HEK293 (cell line): ENCODE measurements at regions not wholly inside any gene's neighbourhood (a gene's known extent, or its start where the extent isn't known, plus 50 kb on each side); places are given as distances from the start of the nearest gene placed in this dataset.

ENCODE experiments used
- CTCF ChIA-PET: fragments of 350-600 bp; formaldehyde crosslinking; extraction: SDS; loops from one replicate; lab custom pipeline; 2021; ENCODE audit warnings: antibody characterized with exemption; lab: Yijun Ruan, JAX
- POLR2A ChIA-PET: fragments of 300-600 bp; formaldehyde crosslinking; extraction: SDS; loops from one replicate; lab custom pipeline; 2020; ENCODE audit warnings: antibody characterized with exemption, inconsistent platforms; lab: Yijun Ruan, JAX
- H3K27ac ChIP-seq: fragments of 200-500 bp; sonication (Bioruptor generic); 2 replicates; pipeline ENCODE4 v1.5.1; 2014; ENCODE audit warnings: low read depth, low read length, control low read depth, inconsistent platforms; ENCODE audit errors: extremely low read depth
- H3K36me3 ChIP-seq, 2 experiments: fragments of 200-500 bp in 1 of 2; sonication (Bioruptor generic) in 1 of 2; 1 replicate in 1 of 2; 2 replicates in 1 of 2; pipeline ENCODE4 v1.5.1; 2014 to 2017; ENCODE audit warnings: inconsistent platforms in 2 of 2, low read length in 2 of 2; ENCODE audit not compliant: control insufficient read depth in 2 of 2, insufficient read depth in 1 of 2
- H3K4me1 ChIP-seq: fragments of 200-500 bp; sonication (Bioruptor generic); 2 replicates; pipeline ENCODE4 v1.5.1; 2014; ENCODE audit warnings: mild to moderate bottlenecking, low read length, inconsistent platforms; ENCODE audit not compliant: control insufficient read depth, insufficient read depth
- H3K4me3 ChIP-seq: 2 replicates; pipeline ENCODE4 v1.5.1; 2011; ENCODE audit warnings: low read depth, mild to moderate bottlenecking, control low read depth, low read length, moderate library complexity
- H3K9me3 ChIP-seq: fragments of 200-500 bp; sonication (Bioruptor generic); 2 replicates; pipeline ENCODE4 v1.5.1; 2014; ENCODE audit warnings: low read depth, low read length, inconsistent platforms; ENCODE audit not compliant: control insufficient read depth, insufficient read depth
- BCL11A ChIP-seq: fragments of 450-650 bp; formaldehyde crosslinking; IDR thresholded peaks from 2 replicates; pipeline ENCODE4 v1.5.1; 2016; ENCODE audit warnings: low read depth, missing biosample characterization, missing genetic modification characterization
- GLI2 ChIP-seq: fragments of 450-650 bp; formaldehyde crosslinking; IDR thresholded peaks from 2 replicates; pipeline ENCODE4; 2017; ENCODE audit warnings: missing biosample characterization, missing genetic modification characterization, low read depth, borderline replicate concordance
- MYNN ChIP-seq: fragments of 450-650 bp; formaldehyde crosslinking; IDR thresholded peaks from 2 replicates; pipeline ENCODE4 v1.5.1; 2016; ENCODE audit warnings: missing biosample characterization, missing genetic modification characterization, borderline replicate concordance
- PRDM4 ChIP-seq: fragments of 450-650 bp; formaldehyde crosslinking; IDR thresholded peaks from 2 replicates; pipeline ENCODE4 v1.5.1; 2017; ENCODE audit warnings: missing biosample characterization, missing genetic modification characterization
- RBAK ChIP-seq: fragments of 450-650 bp; formaldehyde crosslinking; IDR thresholded peaks from 2 replicates; pipeline ENCODE4 v1.5.1; 2016; ENCODE audit warnings: missing biosample characterization, missing genetic modification characterization
- ZFP37 ChIP-seq: fragments of 450-650 bp; formaldehyde crosslinking; IDR thresholded peaks from 2 replicates; pipeline ENCODE4 v1.5.1; 2016; ENCODE audit warnings: missing biosample characterization, missing genetic modification characterization
- ZNF10 ChIP-seq: fragments of 450-650 bp; formaldehyde crosslinking; IDR thresholded peaks from 2 replicates; pipeline ENCODE4 v1.5.1; 2017; ENCODE audit warnings: missing biosample characterization, missing genetic modification characterization
- ZNF221 ChIP-seq: fragments of 450-650 bp; formaldehyde crosslinking; IDR thresholded peaks from 2 replicates; pipeline ENCODE4 v1.5.1; 2017; ENCODE audit warnings: missing biosample characterization, missing genetic modification characterization, borderline replicate concordance
- ZNF266 ChIP-seq: fragments of 450-650 bp; formaldehyde crosslinking; IDR thresholded peaks from 2 replicates; pipeline ENCODE4 v1.5.1; 2016; ENCODE audit warnings: missing biosample characterization, missing genetic modification characterization, low read depth
- ZNF280D ChIP-seq: fragments of 450-650 bp; formaldehyde crosslinking; IDR thresholded peaks from 2 replicates; pipeline ENCODE4 v1.5.1; 2016; ENCODE audit warnings: missing biosample characterization, missing genetic modification characterization
- ZNF37A ChIP-seq: fragments of 450-650 bp; IDR thresholded peaks from 2 replicates; pipeline ENCODE4 v1.5.1; 2018; ENCODE audit warnings: missing biosample characterization, missing genetic modification characterization
- ZNF391 ChIP-seq: fragments of 450-650 bp; formaldehyde crosslinking; IDR thresholded peaks from 2 replicates; pipeline ENCODE4 v1.5.1; 2016; ENCODE audit warnings: low read depth, missing biosample characterization, missing genetic modification characterization, borderline replicate concordance
- ZNF510 ChIP-seq: fragments of 450-650 bp; formaldehyde crosslinking; IDR thresholded peaks from 2 replicates; pipeline ENCODE4 v1.5.1; 2018; ENCODE audit warnings: mild to moderate bottlenecking, missing genetic modification characterization, missing biosample characterization; ENCODE audit not compliant: insufficient replicate concordance
- ZNF514 ChIP-seq: fragments of 450-650 bp; formaldehyde crosslinking; IDR thresholded peaks from 2 replicates; pipeline ENCODE4 v1.5.1; 2016; ENCODE audit warnings: missing biosample characterization, missing genetic modification characterization
- ZNF558 ChIP-seq: fragments of 450-650 bp; formaldehyde crosslinking; IDR thresholded peaks from 2 replicates; pipeline ENCODE4 v1.5.1; 2016; ENCODE audit warnings: missing biosample characterization, missing genetic modification characterization
- ZNF560 ChIP-seq: fragments of 450-650 bp; formaldehyde crosslinking; IDR thresholded peaks from 2 replicates; pipeline ENCODE4 v1.5.1; 2017; ENCODE audit warnings: missing biosample characterization, missing genetic modification characterization, borderline replicate concordance
- ZNF600 ChIP-seq: fragments of 450-650 bp; formaldehyde crosslinking; IDR thresholded peaks from 2 replicates; pipeline ENCODE4 v1.5.1; 2016; ENCODE audit warnings: missing biosample characterization, missing genetic modification characterization
- ZNF654 ChIP-seq: fragments of 450-650 bp; formaldehyde crosslinking; IDR thresholded peaks from 2 replicates; pipeline ENCODE4 v1.5.1; 2016; ENCODE audit warnings: low read depth, missing biosample characterization, missing genetic modification characterization
- ZNF707 ChIP-seq: fragments of 450-650 bp; formaldehyde crosslinking; IDR thresholded peaks from 2 replicates; pipeline ENCODE4 v1.5.1; 2016; ENCODE audit warnings: missing biosample characterization, missing genetic modification characterization
- ZNF76 ChIP-seq: fragments of 450-650 bp; formaldehyde crosslinking; IDR thresholded peaks from 2 replicates; pipeline ENCODE4; 2016; ENCODE audit warnings: low read depth, missing biosample characterization, missing genetic modification characterization, borderline replicate concordance
- ZNF768 ChIP-seq: fragments of 450-650 bp; formaldehyde crosslinking; IDR thresholded peaks from 2 replicates; pipeline ENCODE4 v1.5.1; 2018; ENCODE audit warnings: missing biosample characterization, mild to moderate bottlenecking, missing genetic modification characterization
- TF ChIP-seq, protein P1 (sequence below): fragments of 450-650 bp; formaldehyde crosslinking; conservative IDR thresholded peaks from 2 replicates; pipeline ENCODE4 v1.5.1; 2016; ENCODE audit warnings: low read depth, missing biosample characterization, missing genetic modification characterization
- TF ChIP-seq, protein P2 (sequence below): fragments of 450-650 bp; formaldehyde crosslinking; IDR thresholded peaks from 2 replicates; pipeline ENCODE4 v1.5.1; 2016; ENCODE audit warnings: missing biosample characterization, missing genetic modification characterization, low read depth

DNA sequence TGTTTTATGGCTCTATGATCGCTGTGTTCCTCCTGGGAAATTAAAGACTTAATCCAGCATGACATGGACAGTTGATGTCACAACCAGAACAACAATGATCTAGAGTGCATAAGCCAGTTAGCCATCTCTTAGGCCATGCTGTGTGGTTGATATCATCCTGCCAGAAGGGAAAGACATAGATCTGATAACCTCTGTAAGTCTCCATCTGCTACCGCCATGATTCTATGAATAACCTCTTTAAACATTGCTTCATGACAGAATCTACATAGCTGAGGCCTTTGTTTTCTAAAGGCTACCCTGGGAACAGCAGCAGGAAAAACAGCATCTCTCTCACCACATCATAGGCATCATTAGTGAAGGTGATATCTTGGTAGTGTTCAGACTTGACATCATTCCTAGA is 117.6 kb upstream of the PHACTR1 start:
- ChIA-PET CTCF (interaction anchor here (1.2 kb wide), 1 partner anchor 944 kb away, joined by 3 read pairs; no protein-coding TSS in a partner anchor), POLR2A (no interaction called here)
- TF ChIP-seq RBAK (no peak), GLI2 (tag by site-specific recombination) (no peak), ZNF10 (tag by site-specific recombination) (no peak)
- Histone ChIP-seq H3K4me3 (no peak overlapping the region), H3K4me1 (peaks cover 9% of the 10 kb centered on the region), H3K27ac (no peak overlapping the region), H3K36me3 (no peaks in the 10 kb centered on the region), H3K9me3 (no peaks in the 10 kb centered on the region)

GRCh38 chr6:12601881-12602280 is 114.7 kb upstream of the PHACTR1 start:
- Histone ChIP-seq H3K4me3 (no peak overlapping the region), H3K36me3 (no peaks in the 10 kb centered on the region), H3K27ac (no peak overlapping the region), H3K9me3 (no peaks in the 10 kb centered on the region), H3K4me1 (peaks cover 9% of the 10 kb centered on the region)
- TF ChIP-seq MYNN (tag by site-specific recombination) (no peak), ZNF510 (tag by site-specific recombination) (no peak), ZNF600 (tag by site-specific recombination) (no peak), ZNF221 (no peak), ZNF707 (tag by site-specific recombination) (no peak), ZNF558 (tag by site-specific recombination) (no peak), ZNF280D (no peak), ZNF391 (tag by site-specific recombination) (no peak), ZNF560 (tag by site-specific recombination) (no peak), ZNF514 (tag by site-specific recombination) (no peak), ZNF37A (no peak), ZFP37 (tag by site-specific recombination) (no peak)
- TF ChIP-seq, protein P1, sequence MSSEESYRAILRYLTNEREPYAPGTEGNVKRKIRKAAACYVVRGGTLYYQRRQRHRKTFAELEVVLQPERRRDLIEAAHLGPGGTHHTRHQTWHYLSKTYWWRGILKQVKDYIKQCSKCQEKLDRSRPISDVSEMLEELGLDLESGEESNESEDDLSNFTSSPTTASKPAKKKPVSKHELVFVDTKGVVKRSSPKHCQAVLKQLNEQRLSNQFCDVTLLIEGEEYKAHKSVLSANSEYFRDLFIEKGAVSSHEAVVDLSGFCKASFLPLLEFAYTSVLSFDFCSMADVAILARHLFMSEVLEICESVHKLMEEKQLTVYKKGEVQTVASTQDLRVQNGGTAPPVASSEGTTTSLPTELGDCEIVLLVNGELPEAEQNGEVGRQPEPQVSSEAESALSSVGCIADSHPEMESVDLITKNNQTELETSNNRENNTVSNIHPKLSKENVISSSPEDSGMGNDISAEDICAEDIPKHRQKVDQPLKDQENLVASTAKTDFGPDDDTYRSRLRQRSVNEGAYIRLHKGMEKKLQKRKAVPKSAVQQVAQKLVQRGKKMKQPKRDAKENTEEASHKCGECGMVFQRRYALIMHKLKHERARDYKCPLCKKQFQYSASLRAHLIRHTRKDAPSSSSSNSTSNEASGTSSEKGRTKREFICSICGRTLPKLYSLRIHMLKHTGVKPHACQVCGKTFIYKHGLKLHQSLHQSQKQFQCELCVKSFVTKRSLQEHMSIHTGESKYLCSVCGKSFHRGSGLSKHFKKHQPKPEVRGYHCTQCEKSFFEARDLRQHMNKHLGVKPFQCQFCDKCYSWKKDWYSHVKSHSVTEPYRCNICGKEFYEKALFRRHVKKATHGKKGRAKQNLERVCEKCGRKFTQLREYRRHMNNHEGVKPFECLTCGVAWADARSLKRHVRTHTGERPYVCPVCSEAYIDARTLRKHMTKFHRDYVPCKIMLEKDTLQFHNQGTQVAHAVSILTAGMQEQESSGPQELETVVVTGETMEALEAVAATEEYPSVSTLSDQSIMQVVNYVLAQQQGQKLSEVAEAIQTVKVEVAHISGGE: no peak
- ChIA-PET CTCF (interaction anchor here (0.6 to 3.5 kb wide), 15 partner anchors 10 to 696 kb away, joined by 3 to 75 read pairs (median 4); partner anchors contain the start of gene EDN1), POLR2A (no interaction called here)

DNA sequence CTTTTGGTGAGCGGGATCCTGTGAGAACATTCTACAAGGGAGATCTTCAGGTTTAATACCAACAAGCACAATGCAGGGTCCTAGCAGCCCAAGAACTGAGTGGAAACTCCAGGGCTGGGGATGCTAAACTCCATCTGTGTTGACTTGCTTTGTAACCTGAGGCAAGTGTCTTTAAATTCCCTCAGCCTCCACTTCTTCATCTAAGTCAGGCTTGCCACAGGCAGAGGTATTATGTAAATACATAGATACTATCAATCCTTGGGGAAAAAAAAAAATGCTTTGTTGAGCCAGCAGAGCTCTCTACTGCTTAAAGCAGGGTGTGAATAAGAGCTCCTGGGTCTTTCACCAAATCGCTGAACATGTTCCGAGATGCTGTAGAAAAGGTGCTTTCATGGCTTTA is 114.2 kb upstream of the PHACTR1 start:
- no peaks in the 10 kb centered on the region for H3K9me3 ChIP-seq
- POLR2A ChIA-PET: no interaction called here
- no peaks in the 10 kb centered on the region for H3K36me3 ChIP-seq
- H3K4me3 ChIP-seq: no peak overlapping the region
- no peak overlapping the region for H3K27ac ChIP-seq
- CTCF ChIA-PET: interaction anchor here (0.6 to 6.9 kb wide), 19 partner anchors 8 to 1018 kb away, joined by 3 to 75 read pairs (median 5); partner anchors contain the start of gene EDN1
- H3K4me1 ChIP-seq: peaks cover 9% of the 10 kb centered on the region
- TF ChIP-seq PRDM4 (tag by site-specific recombination): no peak
- TF ChIP-seq ZNF654 (tag by site-specific recombination): no peak
- TF ChIP-seq, protein P2, sequence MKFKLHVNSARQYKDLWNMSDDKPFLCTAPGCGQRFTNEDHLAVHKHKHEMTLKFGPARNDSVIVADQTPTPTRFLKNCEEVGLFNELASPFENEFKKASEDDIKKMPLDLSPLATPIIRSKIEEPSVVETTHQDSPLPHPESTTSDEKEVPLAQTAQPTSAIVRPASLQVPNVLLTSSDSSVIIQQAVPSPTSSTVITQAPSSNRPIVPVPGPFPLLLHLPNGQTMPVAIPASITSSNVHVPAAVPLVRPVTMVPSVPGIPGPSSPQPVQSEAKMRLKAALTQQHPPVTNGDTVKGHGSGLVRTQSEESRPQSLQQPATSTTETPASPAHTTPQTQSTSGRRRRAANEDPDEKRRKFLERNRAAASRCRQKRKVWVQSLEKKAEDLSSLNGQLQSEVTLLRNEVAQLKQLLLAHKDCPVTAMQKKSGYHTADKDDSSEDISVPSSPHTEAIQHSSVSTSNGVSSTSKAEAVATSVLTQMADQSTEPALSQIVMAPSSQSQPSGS (tag by site-specific recombination): no peak
- no peak for TF ChIP-seq ZNF768 (tag by site-specific recombination)
- TF ChIP-seq ZNF266 (tag by site-specific recombination): no peak
- TF ChIP-seq BCL11A (tag by site-specific recombination): no peak
- TF ChIP-seq ZNF76 (tag by site-specific recombination): no peak
